IMR-90 (cell line): ENCODE measurements at regions not wholly inside any gene's neighbourhood (a gene's known extent, or its start where the extent isn't known, plus 50 kb on each side); places are given as distances from the start of the nearest gene placed in this dataset.

Source experiments
- ATAC-seq: fragments of 200-7000 bp; cut with Tn5 transposase; 2 replicates; pipeline ENCODE4 v1.9.1; 2020; ENCODE audit warnings: low read depth, mild to moderate bottlenecking, moderate library complexity
- BruUV-seq: library from RNA; stranded (reverse); fragments of 400-500 nt; replicated peaks from 2 replicates; lab custom pipeline; 2021; lab: Mats Ljungman, UMichigan
- CTCF ChIA-PET: fragments of 300-600 bp; formaldehyde crosslinking; extraction: SDS; loops from one replicate; lab custom pipeline; 2021; ENCODE audit warnings: antibody characterized with exemption; lab: Yijun Ruan, JAX
- POLR2A ChIA-PET: fragments of 300-600 bp; sonication (Branson Sonifier 250); formaldehyde crosslinking; loops from one replicate; lab custom pipeline; 2022; ENCODE audit warnings: antibody characterized with exemption; ENCODE audit not compliant: unreplicated experiment; lab: Charles Lee
- DNase-seq: peaks from one replicate; pipeline ENCODE4 v3.0.0; 2013
- H2AFZ ChIP-seq: replicated peaks from 2 replicates; pipeline ENCODE3; 2013; ENCODE audit warnings: low read length, mild to moderate bottlenecking; ENCODE audit not compliant: poor library complexity
- H2AK5ac ChIP-seq: 2 replicates; pipeline ENCODE4 v1.6.1; 2013; ENCODE audit warnings: low read depth, low read length, inconsistent platforms
- H2AK9ac ChIP-seq: replicated peaks from 2 replicates; pipeline ENCODE3; 2013; ENCODE audit warnings: mild to moderate bottlenecking, low read depth, low read length, moderate library complexity; ENCODE audit not compliant: poor library complexity
- H2BK120ac ChIP-seq: 2 replicates; pipeline ENCODE4 v1.6.1; 2013; ENCODE audit warnings: low read depth, low read length, inconsistent platforms
- H2BK15ac ChIP-seq: 3 replicates; pipeline ENCODE4 v1.6.1; 2013; ENCODE audit warnings: low read depth, low read length, inconsistent platforms
- H2BK20ac ChIP-seq: 2 replicates; pipeline ENCODE4 v1.6.1; 2013; ENCODE audit warnings: low read depth, mild to moderate bottlenecking, inconsistent platforms, low read length, moderate library complexity
- H2BK5ac ChIP-seq: 2 replicates; pipeline ENCODE4 v1.6.1; 2013; ENCODE audit warnings: mild to moderate bottlenecking, low read depth, low read length, inconsistent platforms; ENCODE audit not compliant: poor library complexity, severe bottlenecking
- H3K14ac ChIP-seq: replicated peaks from 2 replicates; pipeline ENCODE4 v1.6.1; 2013; ENCODE audit warnings: low read depth, low read length, inconsistent platforms
- H3K18ac ChIP-seq: 2 replicates; pipeline ENCODE4 v1.6.1; 2013; ENCODE audit warnings: low read depth, low read length, control low read depth
- H3K23ac ChIP-seq: 2 replicates; pipeline ENCODE4 v1.6.1; 2013; ENCODE audit warnings: low read depth, low read length, inconsistent platforms
- H3K27ac ChIP-seq: 2 replicates; pipeline ENCODE4 v1.5.1; 2013; ENCODE audit warnings: mild to moderate bottlenecking, control low read depth, low read length; ENCODE audit not compliant: insufficient read depth
- H3K27me3 ChIP-seq: 2 replicates; pipeline ENCODE4 v1.6.1; 2013; ENCODE audit warnings: low read length; ENCODE audit not compliant: control insufficient read depth, insufficient read depth
- H3K36me3 ChIP-seq: 2 replicates; pipeline ENCODE4 v1.6.1; 2013; ENCODE audit warnings: low read length, mixed read lengths; ENCODE audit not compliant: control insufficient read depth, insufficient read depth
- H3K4ac ChIP-seq: 2 replicates; pipeline ENCODE4 v1.6.1; 2013; ENCODE audit warnings: low read depth, low read length, inconsistent platforms
- H3K4me1 ChIP-seq: 2 replicates; pipeline ENCODE4 v1.6.1; 2013; ENCODE audit warnings: low read length, mixed read lengths; ENCODE audit not compliant: control insufficient read depth, insufficient read depth
- H3K4me2 ChIP-seq: 2 replicates; pipeline ENCODE4 v1.6.1; 2013; ENCODE audit warnings: low read depth, mild to moderate bottlenecking, control low read depth, low read length, moderate library complexity
- H3K4me3 ChIP-seq: 2 replicates; pipeline ENCODE4 v1.5.1; 2013; ENCODE audit warnings: low read depth, mild to moderate bottlenecking, control low read depth, low read length, moderate library complexity; ENCODE audit not compliant: insufficient read depth
- H3K56ac ChIP-seq: 2 replicates; pipeline ENCODE4 v1.6.1; 2013; ENCODE audit warnings: low read length, inconsistent platforms; ENCODE audit not compliant: insufficient read depth; ENCODE audit errors: extremely low read depth
- H3K79me1 ChIP-seq, 2 experiments: 2 replicates each; pipeline ENCODE4 v1.6.1; 2013; ENCODE audit warnings: low read length in 2 of 2, inconsistent platforms in 1 of 2, low read depth in 1 of 2
- H3K9ac ChIP-seq: 2 replicates; pipeline ENCODE4 v1.6.1; 2013; ENCODE audit warnings: low read depth, low read length, control low read depth
- H3K9me1 ChIP-seq: 2 replicates; pipeline ENCODE4 v1.6.1; 2013; ENCODE audit warnings: low read length, inconsistent platforms; ENCODE audit not compliant: insufficient read depth
- H3K9me3 ChIP-seq: 2 replicates; pipeline ENCODE4 v1.6.1; 2013; ENCODE audit warnings: low read length; ENCODE audit not compliant: control insufficient read depth, insufficient read depth
- H4K20me1 ChIP-seq: 2 replicates; pipeline ENCODE4 v1.6.1; 2013; ENCODE audit warnings: low read length, inconsistent platforms; ENCODE audit not compliant: insufficient read depth
- H4K5ac ChIP-seq: 2 replicates; pipeline ENCODE4 v1.6.1; 2013; ENCODE audit warnings: mild to moderate bottlenecking, low read depth, low read length, control low read depth
- H4K8ac ChIP-seq, 2 experiments: 2 replicates each; pipeline ENCODE4 v1.6.1; 2013; ENCODE audit warnings: low read depth in 2 of 2, low read length in 2 of 2, control low read depth in 1 of 2, inconsistent platforms in 1 of 2
- H4K91ac ChIP-seq: 2 replicates; pipeline ENCODE4 v1.6.1; 2013; ENCODE audit warnings: low read depth, low read length, inconsistent platforms; ENCODE audit not compliant: insufficient read depth
- BHLHE40 ChIP-seq: fragments of 150-350 bp; IDR thresholded peaks from 2 replicates; pipeline ENCODE4 v1.6.1; 2016; ENCODE audit warnings: mild to moderate bottlenecking, low read depth, low read length
- MXI1 ChIP-seq: IDR thresholded peaks from 2 replicates; pipeline ENCODE4 v1.6.1; 2012; ENCODE audit warnings: low read depth, mild to moderate bottlenecking, low read length, moderate library complexity, borderline replicate concordance
- WGBS, 2 experiments: methylation state at CpG; one replicate each; pipeline versions ENCODE4 v1.1.5 to v1.1.7; 2013; ENCODE audit warnings: missing lambda C conversion rate in 2 of 2; ENCODE audit not compliant: insufficient read length in 1 of 2; ENCODE audit errors: extremely low coverage in 2 of 2; 5-methylcytosine and 5-hydroxymethylcytosine counted together
- dilution Hi-C: fragments of 300-500 bp; cut with HindIII; formaldehyde crosslinking; loops from one replicate; pipeline ENCODE4 v1.14.3; 2018; ENCODE audit warnings: low sequenced_read_pairs; ENCODE audit not compliant: unreplicated experiment
- in situ Hi-C: fragments of 300-500 bp; cut with MboI; formaldehyde crosslinking; loops from 3 replicates; pipeline ENCODE4 v1.14.3; 2019; ENCODE audit warnings: low sequenced_read_pairs, inconsistent platforms, mixed read lengths
- intact Hi-C: fragments of 100-400 bp; cut with micrococcal nuclease; formaldehyde crosslinking; loops from 2 replicates; pipeline ENCODE4 v1.10.0; 2022

DNA sequence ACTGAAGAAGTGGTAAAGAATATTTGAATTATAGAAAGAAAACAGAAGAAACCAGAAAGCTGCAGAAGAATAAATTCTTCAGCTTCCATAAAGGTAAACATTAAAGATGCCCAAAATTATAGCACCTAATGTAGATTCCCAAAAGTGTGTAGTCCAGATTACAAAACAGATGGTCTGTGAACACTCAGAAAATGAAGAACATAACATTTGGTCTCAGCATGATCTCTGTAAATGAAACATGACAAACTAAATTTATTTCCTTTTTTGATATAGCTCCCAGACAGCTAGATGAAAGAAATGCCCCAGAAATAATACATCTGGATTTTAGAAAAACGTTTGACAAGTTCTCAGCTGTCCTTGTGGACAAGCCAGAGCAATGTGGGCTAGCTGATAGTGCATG, 794.2 kb upstream of the NXPH2 start:
- CTCF ChIA-PET, result no interaction called here
- H2AFZ ChIP-seq, result no peak overlapping the region
- no peak overlapping the region for H3K27ac ChIP-seq
- in situ Hi-C loops, result no loop called here
- H3K36me3 ChIP-seq, result no peaks in the 10 kb centered on the region
- no peak overlapping the region for H3K23ac ChIP-seq
- H3K4ac ChIP-seq, result no peak overlapping the region
- DNase-seq (no peak), ATAC-seq (no peak)
- H3K4me1 ChIP-seq, result no peaks in the 10 kb centered on the region
- dilution Hi-C loops, result no loop called here
- peaks cover 11% of the 10 kb centered on the region for H3K9me3 ChIP-seq
- no peak overlapping the region for H4K91ac ChIP-seq
- intact Hi-C loops, result no loop called here
- POLR2A ChIA-PET, result no interaction called here
- no peak overlapping the region for H2AK5ac ChIP-seq
- H2BK5ac ChIP-seq, result no peak overlapping the region
- no CpG with 5 or more reads among the region's 1 CpG for WGBS, 2 experiments
- H3K27me3 ChIP-seq, result no peaks in the 10 kb centered on the region
- H2BK120ac ChIP-seq, result no peak overlapping the region
- no peak for TF ChIP-seq MXI1
- no peak for TF ChIP-seq BHLHE40
- H3K9ac ChIP-seq, result no peak overlapping the region
- H3K56ac ChIP-seq, result no peak overlapping the region
- H3K14ac ChIP-seq, result no peak overlapping the region
- H3K9me1 ChIP-seq, result no peaks in the 10 kb centered on the region
- H3K4me3 ChIP-seq, result no peak overlapping the region
- H3K79me1 ChIP-seq, result no peaks in the 10 kb centered on the region
- no peak overlapping the region for H4K8ac ChIP-seq
- H3K4me2 ChIP-seq, result no peak overlapping the region
- H3K18ac ChIP-seq, result no peak overlapping the region
- no peak overlapping the region for H2AK9ac ChIP-seq
- no peak overlapping the region for H4K5ac ChIP-seq
- H2BK15ac ChIP-seq, result no peak overlapping the region
- no peaks in the 10 kb centered on the region for H4K20me1 ChIP-seq
- H2BK20ac ChIP-seq, result no peak overlapping the region
- BruUV-seq, result no TSS peak
